Stomach (tissue), 4 donors: ENCODE measurements at regions not wholly inside any gene's neighbourhood (a gene's known extent, or its start where the extent isn't known, plus 50 kb on each side); places are given as distances from the start of the nearest gene placed in this dataset.

Experiments
- CTCF ChIP-seq, 7 experiments: fragments of 450-650 bp in 4 of 7; fragments of 200-600 bp in 3 of 7; sonication (generic) in 3 of 7; IDR thresholded peaks; one replicate each; pipeline ENCODE4 v1.5.1; 2016 to 2019; ENCODE audit warnings: antibody characterized with exemption in 7 of 7, control low read depth in 2 of 7, mild to moderate bottlenecking in 1 of 7
- EP300 ChIP-seq: sonication (generic); formaldehyde crosslinking; IDR thresholded peaks from one replicate; pipeline ENCODE4 v1.6.1; 2017; ENCODE audit warnings: antibody characterized with exemption

- TF ChIP-seq CTCF (IDR thresholded peaks at IDR 0.05) = no peak
- TF ChIP-seq EP300 = no peak
Observed at GRCh38 chrY:19268331-19268730, 476.2 kb downstream of the KDM5D start.
